ENCODE measurements at regions not wholly inside any gene's neighbourhood (a gene's known extent, or its start where the extent isn't known, plus 50 kb on each side); places are given as distances from the start of the nearest gene placed in this dataset.

DNA sequence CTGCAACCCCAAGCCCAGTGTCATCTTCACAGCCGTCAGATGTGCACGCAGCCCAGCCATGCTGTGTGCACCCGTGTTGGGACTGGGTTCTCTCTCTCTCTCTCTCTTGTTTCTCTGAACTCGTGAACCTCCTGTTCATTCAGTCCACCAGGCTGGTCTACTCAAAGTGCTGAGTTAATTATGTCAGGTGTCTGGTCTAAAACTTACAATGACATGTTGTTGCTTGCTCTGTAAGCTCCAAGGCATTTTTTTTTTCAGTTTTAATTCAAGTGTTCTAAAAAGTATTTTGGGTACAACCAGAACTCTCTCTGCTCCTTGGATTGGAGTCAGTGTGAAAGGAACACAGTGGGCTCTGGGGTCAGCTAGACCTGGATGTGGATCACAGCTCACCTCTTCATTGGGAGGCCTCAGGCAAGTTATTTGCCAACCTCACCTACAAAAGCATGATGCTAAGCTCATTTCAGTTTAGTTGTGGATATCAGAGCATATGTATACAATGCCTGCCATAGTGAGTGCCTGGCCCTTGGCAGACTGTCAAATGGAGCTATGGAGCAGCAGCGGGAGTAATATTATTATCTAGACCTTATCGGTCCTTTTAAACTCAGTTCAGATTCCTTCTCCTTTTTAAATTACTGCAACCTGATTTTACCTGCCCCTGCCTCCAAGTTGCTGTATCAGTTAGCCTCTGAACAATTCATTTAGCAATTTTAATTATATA is 59.5 kb downstream of the PLEKHG1 start:
- no peak for DNase-seq (ENCODE audit: low read depth, low spot score)
- H3K4me3 Mint-ChIP-seq: no peak overlapping the region
- TF ChIP-seq, protein P1, sequence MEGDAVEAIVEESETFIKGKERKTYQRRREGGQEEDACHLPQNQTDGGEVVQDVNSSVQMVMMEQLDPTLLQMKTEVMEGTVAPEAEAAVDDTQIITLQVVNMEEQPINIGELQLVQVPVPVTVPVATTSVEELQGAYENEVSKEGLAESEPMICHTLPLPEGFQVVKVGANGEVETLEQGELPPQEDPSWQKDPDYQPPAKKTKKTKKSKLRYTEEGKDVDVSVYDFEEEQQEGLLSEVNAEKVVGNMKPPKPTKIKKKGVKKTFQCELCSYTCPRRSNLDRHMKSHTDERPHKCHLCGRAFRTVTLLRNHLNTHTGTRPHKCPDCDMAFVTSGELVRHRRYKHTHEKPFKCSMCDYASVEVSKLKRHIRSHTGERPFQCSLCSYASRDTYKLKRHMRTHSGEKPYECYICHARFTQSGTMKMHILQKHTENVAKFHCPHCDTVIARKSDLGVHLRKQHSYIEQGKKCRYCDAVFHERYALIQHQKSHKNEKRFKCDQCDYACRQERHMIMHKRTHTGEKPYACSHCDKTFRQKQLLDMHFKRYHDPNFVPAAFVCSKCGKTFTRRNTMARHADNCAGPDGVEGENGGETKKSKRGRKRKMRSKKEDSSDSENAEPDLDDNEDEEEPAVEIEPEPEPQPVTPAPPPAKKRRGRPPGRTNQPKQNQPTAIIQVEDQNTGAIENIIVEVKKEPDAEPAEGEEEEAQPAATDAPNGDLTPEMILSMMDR (conservative IDR thresholded peaks at IDR 0.05): no peak
- H3K9me3 Mint-ChIP-seq: no peaks in the 10 kb centered on the region
- H3K27me3 Mint-ChIP-seq (ENCODE audit: low read depth): no peaks in the 10 kb centered on the region
- no peak overlapping the region for H3K27ac Mint-ChIP-seq (ENCODE audit: unreplicated experiment)
- H3K4me1 Mint-ChIP-seq: peaks cover 5% of the 10 kb centered on the region
- H3K36me3 Mint-ChIP-seq (ENCODE audit: low read depth): peaks cover 8% of the 10 kb centered on the region

DNA sequence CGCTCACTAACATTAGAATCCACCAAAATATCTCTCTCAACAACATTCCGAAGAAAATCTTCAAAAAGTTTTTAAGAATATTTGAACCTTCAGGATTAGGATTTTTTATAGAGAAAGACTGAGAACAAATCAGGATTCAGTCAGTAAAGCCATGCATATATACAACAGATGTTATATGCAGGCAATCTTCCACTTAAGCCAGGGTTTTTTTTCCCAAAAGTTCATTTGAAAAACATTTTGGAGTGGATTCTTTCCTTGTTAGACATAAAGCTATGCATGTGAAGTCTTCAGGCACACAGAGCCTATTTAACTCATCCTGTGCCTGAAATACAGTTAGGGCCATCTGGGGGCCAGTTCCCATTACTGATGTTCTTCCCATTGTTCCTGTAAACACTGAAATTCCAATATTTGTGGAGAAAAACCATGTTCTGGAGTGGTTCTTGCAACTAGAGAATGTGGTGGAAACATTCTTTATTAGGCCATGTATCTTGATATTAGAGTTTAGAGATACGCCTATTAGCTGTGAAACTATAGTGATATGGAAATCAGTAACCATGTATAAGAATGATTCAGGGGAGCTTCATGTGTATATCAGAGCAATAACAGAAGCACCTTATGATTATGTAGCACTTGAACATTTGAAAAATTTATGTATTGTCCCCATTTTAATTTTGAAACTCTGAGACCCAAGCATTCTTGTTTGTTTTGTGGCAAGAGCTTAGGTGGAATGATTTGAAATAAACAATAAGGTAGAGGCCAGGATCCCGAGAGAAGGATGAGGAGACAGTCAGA is 61.7 kb downstream of the PLEKHG1 start:
- TF ChIP-seq, protein P1 (conservative IDR thresholded peaks at IDR 0.05): no peak
- no peak overlapping the region for H3K27ac Mint-ChIP-seq (ENCODE audit: unreplicated experiment)

GRCh38 chr6:150662814-150663213 is 63.1 kb downstream of the PLEKHG1 start:
- no peak overlapping the region for H3K27ac Mint-ChIP-seq (ENCODE audit: unreplicated experiment)
- peaks cover 6% of the 10 kb centered on the region for H3K36me3 Mint-ChIP-seq (ENCODE audit: low read depth)
- H3K4me1 Mint-ChIP-seq: peaks cover 4% of the 10 kb centered on the region
- TF ChIP-seq, protein P1 (conservative IDR thresholded peaks at IDR 0.05): no peak
- no peak overlapping the region for H3K4me3 Mint-ChIP-seq
- no peaks in the 10 kb centered on the region for H3K27me3 Mint-ChIP-seq (ENCODE audit: low read depth)
- H3K9me3 Mint-ChIP-seq: no peaks in the 10 kb centered on the region
- no peak for DNase-seq (ENCODE audit: low read depth, low spot score)

More for the DNA sequence above, 61.7 kb downstream of the PLEKHG1 start:
- H3K27me3 Mint-ChIP-seq (ENCODE audit: low read depth): no peaks in the 10 kb centered on the region
- peaks cover 6% of the 10 kb centered on the region for H3K36me3 Mint-ChIP-seq (ENCODE audit: low read depth)
- H3K4me1 Mint-ChIP-seq: no peaks in the 10 kb centered on the region
- no peaks in the 10 kb centered on the region for H3K9me3 Mint-ChIP-seq
- H3K4me3 Mint-ChIP-seq: no peak overlapping the region
- no peak for DNase-seq (ENCODE audit: low read depth, low spot score)

DNA sequence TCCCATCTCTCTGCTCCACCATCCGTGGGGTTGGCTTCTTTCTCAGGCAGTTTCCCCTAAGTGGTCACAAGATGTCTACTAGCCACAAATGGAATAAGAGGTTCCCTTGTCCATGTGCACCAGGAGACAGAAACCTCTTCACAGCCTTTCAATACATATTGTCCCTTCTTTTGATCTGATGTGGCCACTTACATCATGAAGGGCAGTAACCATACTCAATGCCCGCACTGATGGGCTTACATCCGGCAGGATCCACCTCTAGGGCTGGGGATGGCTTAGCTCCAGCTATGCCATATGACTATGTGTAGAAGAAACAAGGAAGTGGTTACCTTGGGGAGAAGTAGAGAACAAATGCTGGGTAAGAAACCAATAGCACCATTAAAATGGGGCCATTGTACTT is 64.4 kb downstream of the PLEKHG1 start:
- Mint-ChIP-seq H3K4me3 (no peak overlapping the region), H3K9me3 (peaks cover 4% of the 10 kb centered on the region), H3K36me3 (ENCODE audit: low read depth) (peaks cover 6% of the 10 kb centered on the region), H3K27me3 (ENCODE audit: low read depth) (no peaks in the 10 kb centered on the region), H3K4me1 (peaks cover 17% of the 10 kb centered on the region), H3K27ac (ENCODE audit: unreplicated experiment) (no peak overlapping the region)
- TF ChIP-seq, protein P1 (conservative IDR thresholded peaks at IDR 0.05): no peak
- DNase-seq (ENCODE audit: low read depth, low spot score): no peak

DNA sequence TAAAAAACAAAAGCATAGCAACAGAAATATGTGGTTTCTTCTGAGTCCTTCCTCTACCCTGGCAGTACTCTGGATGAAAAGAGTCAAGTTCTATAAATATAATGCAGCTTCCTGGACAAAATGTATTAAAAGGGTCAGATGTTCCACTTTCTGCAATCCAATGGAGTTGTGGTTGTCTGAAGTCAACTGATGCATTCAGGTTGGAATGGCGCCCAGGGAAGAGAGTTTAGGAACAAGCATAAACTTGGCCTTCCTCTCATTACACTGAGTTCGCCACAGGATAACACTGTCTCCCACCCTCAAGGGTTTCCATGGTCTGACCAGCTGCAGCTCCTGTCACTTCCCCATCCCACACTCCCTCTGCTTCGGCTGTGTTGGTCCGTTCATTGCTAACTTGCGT is 66.4 kb downstream of the PLEKHG1 start:
- no peaks in the 10 kb centered on the region for H3K27me3 Mint-ChIP-seq (ENCODE audit: low read depth)
- H3K9me3 Mint-ChIP-seq: peaks cover 5% of the 10 kb centered on the region
- peaks cover 6% of the 10 kb centered on the region for H3K36me3 Mint-ChIP-seq (ENCODE audit: low read depth)
- TF ChIP-seq, protein P1 (conservative IDR thresholded peaks at IDR 0.05): no peak
- no peak overlapping the region for H3K4me3 Mint-ChIP-seq
- peak overlapping the region; percentile 58 for H3K27ac Mint-ChIP-seq (ENCODE audit: unreplicated experiment)
- H3K4me1 Mint-ChIP-seq: peaks cover 20% of the 10 kb centered on the region
- no peak for DNase-seq (ENCODE audit: low read depth, low spot score)

All from neural crest cell (in vitro differentiated cells).